ENCODE measurements at regions not wholly inside any gene's neighbourhood (a gene's known extent, or its start where the extent isn't known, plus 50 kb on each side); places are given as distances from the start of the nearest gene placed in this dataset.
A peak's percentile ranks its signal among the peaks of the same experiment; 100 is the strongest.

DNA sequence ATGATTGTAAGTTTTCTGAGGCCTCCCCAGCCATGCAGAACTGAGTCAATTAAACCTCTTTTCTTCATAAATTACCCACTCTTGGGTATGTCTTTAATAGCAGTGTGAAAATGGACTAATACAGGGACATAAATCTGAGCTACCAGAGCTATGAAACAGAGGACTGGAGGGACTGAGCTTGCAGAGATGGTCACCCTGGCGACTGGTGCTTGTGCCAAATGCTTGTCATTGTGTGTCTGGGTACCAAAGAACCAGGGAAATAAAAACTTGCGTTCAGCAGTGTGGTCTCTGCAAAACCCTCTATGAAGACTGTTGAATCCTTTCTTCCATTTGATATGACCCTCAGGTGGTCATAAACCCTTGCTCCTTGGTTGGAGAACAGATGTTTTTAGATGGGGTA, 105.1 kb upstream of the PRL start:
- no peak for DNase-seq

DNA sequence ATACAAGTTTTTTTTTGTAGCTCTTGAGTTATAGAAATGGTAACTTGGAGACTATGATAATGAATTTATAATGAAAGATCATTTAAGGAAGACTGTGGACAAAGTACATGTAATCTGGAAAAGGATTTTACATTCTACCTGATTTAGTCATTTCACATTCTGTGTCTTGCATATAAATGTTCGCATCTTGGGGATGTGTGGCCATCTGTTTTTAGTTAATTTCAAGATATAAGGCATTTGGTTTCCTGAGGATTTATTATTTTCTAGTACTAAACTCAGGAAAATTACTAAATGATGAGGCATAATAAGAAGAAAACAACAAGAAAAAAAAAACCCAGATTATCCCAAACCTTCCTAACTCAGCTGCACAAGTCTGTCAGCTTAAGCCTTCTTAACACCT, 112.7 kb upstream of the PRL start:
- DNase-seq = no peak

DNA sequence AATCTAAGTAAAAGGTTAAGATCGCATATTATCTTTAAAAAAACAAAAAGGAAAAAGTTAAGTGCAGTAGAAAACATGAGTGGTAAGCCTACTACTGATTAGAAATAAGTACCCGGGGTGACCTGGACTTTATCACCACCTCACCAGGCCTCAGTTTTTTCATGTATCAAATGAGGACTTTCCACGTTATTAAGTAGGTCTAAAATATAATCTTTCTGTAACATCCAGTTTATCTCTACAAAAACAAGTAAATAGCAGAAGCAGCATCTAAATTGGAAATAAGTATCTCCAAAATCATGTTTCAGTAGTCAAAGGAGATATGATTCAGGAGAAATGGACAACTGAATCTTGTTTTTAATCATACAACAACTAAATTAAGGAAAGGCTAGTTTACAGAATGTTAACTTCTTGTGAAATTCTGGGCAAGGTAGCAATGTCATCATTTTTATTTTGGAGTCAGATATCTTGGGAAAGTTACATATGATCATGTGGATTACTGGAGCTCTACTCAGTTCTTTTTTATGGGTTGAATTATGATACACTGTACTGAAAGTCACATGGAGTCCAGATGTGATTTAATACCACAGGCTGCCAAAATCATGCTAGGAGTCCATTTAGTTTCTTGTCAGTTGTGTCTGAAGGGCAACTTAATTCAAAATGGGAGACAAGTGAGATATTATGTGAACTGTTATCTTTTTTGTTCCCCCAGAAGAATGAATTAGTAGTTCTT, 114.7 kb upstream of the PRL start:
- DNase-seq = no peak

DNA sequence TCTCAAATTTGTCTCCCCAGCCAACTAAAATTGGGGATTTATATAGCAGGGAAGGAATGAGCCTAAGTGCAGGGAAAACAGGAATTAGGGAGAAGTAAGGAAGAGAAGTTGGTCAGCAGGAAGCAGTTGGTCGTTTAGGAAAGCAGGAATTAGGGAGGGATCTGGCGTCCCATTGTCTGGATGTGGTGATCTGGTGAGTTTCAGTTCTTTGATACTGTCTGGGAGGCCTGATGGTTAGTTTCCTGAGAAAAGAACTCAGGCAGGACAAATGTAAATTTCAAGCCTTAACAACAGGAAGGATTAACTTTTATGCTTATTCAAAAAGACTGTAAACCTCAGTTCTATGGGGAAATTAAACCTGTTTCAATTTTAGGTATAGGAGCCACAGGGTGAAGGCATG, 116.2 kb upstream of the PRL start:
- DNase-seq = no peak

DNA sequence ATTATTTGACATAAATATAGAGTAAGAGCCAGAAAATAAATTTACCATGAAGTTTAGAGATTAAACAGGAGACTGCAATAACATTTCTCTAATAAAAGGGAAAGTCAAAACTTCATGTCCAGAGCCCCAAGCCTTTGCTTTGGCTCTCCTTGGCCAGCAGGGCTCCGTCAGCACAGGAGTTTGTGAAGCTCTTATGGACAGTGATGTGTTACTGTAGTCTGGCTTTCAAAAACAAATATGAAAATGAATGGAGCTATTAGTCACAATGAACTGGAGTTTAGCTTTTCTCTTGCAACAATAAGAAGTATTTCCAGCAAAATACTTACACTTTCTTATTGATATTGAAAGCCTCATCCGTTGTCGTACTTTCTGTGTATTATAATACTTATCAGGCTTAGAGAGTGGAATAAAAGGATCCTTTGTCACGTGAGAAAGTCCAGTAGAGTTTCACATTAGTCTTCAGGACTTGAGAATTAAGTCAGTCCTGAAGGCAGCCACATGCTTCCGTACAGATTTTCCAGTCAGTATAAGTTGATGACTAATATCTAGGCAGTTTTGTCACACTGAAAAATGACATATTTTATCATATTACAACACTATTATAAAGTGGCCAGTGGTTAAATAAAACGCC, 117.0 kb upstream of the PRL start:
- DNase-seq = no peak

DNA sequence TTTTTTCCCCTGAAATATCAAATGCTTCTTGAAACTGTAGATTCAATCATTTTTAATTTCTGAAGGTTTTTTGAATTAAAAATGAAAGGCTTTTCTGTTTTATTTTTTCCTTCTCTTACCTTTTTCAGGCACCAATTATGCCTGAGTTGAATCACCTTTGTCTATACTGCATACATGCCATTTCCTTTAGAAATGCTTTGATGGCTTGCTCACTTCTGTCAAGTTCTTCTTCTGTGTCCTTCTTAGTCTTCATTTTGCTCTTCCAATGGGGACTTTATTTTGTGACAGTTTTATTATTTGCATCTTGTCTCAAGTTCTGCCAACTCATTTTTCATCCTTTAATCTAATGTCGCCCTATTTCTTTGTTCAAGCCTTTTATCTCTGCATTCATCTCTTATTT, 121.9 kb upstream of the PRL start:
- no peak for DNase-seq

DNA sequence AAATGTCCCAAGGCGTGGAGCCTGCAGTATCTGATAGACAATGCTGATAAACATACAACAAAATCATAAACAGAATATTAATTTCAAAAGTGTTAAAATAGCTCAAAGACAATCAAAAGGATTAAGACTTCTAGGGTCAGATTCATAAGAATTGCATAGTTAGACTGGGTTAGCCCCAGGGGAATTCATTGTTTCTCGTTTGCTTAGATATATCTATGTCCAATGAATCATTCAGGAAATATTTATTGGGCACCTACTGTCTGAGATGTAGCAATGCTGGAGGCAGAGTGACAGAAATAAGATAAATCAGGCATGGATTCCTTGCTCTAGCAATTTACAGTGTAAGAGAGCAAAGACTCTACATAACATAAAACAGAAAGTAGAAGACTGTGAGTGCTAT, 124.4 kb upstream of the PRL start:
- no peak for DNase-seq

DNA sequence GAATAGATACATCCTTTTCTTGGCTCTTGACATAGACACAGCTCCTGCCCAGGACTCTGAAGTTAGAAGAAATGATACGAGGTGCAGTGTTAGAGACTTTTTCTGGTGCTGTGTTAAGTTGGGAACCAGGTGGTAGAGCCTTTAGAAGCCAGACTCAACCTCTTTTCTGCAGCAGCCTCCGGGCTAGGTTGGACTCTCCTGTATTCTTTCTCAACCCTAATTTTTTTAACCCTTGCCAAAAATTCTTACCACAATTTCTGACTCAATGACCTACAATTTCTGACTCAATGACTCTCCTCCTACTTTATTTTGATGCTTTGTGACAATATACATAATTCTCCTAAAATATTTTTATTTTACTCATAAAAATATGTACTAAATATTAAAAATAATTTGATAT, 127.4 kb upstream of the PRL start:
- DNase-seq = no peak

DNA sequence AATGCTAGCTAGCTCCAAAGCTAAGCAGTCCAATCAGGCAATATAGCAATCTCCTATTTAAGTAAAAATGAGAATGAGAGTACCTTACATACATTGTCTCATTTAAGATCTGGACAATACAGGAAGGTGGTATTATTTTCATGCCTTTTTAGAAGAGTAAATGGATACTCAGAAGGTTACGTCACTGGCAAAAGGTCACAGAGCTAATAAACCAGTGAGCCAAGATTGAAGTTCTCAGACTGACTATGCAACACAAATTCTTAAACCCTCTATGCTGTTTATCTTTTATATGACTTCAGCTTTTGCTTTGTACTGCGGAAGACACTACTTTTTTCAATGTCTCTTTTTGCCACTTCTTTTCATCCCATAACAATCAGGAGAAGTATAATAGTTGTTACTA, 135.2 kb upstream of the PRL start:
- DNase-seq = no peak

DNA sequence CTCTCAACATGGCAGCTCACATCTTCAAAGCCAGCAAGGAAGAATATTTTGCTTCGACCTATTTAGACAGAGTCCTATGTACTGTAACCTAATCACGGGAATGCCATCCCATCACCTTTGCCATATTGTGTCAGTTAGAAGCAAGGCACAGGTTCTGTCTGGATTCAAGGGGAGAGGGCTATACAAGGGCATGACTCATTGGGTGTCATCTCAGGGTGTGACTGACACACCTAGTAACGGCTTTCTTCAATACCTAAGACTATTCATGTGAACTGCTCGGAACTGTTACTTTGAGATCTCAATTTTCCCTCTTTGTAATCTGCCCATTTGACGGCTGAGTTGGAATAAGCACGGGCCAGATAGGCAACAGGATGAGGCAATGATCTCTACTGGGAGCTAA, 135.6 kb upstream of the HDGFL1 start:
- no peak for DNase-seq

DNA sequence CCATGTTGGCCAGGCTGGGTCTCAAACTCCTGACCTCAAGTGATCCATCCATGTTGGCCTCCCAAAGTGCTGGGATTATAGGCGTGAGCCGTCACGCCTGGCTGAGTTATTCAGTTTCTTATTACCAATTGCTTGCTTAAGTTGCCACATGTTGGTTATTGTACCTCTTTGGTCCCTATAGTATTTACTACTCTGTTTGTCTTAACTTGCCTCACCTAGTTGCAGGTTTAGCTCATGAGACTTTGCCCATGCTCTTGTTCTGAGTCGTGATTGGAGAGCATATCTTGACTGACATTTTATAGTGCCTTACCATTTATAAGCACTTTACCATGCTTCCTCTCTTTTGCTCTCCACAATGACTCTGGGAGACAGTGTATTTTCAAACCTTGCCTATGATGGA, 134.2 kb upstream of the HDGFL1 start:
- DNase-seq = no peak

DNA sequence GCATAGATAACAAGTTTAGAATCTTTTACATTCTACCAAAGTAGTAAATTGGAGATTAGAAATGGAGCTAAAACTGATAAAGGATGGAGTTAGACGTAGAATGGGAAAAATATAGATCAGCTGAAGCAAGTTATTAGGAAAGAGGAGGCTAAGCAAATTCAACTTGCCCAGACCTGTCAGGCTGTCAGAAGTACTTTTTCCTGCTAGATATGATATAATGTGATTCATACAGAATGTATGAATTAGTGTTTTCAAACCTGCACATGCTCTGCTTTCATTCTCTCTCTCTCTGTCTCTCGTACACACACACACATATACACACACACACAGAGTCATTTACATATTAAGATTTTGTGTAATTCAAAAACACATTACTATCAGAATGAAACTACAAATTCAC, 133.2 kb upstream of the HDGFL1 start:
- no peak for DNase-seq

DNA sequence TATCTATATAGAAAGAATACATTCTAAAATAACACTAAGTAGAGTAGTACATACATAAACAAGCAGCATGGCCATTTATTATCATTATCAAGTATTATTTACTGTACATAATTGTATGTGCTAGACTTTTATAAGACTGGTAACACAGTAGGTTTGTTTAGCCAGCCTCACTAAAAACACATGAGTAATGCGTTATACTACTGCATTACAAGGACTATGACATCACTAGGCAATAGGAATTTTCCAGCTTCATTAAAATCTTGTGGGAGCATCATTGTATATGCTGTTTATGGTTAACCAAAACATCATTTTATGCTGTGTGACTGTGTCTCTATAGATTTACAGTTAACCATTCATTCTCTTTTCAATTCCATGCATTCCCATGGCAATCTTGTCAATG, 131.7 kb upstream of the HDGFL1 start:
- DNase-seq = no peak

DNA sequence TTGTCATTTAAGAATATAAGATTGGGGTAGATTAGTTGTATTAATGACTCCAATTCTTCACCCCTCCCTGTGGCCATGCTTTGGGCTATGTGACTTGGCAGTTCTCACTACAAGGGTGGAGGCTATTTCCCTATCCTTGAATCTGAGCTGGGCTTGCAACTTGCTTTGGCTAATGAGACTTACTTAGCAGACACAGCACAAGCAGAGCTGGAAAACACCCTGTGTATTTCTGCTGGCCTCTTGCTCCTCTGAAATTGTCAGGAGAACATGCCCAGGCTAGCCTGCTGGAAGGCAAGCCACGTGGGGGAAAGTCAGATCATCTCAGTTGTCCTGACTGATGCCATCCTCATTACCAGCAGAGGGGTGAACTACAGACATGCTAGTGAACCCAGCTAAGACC, 126.5 kb upstream of the HDGFL1 start:
- peak in 1 of 2 experiments; percentile 15 for DNase-seq

DNA sequence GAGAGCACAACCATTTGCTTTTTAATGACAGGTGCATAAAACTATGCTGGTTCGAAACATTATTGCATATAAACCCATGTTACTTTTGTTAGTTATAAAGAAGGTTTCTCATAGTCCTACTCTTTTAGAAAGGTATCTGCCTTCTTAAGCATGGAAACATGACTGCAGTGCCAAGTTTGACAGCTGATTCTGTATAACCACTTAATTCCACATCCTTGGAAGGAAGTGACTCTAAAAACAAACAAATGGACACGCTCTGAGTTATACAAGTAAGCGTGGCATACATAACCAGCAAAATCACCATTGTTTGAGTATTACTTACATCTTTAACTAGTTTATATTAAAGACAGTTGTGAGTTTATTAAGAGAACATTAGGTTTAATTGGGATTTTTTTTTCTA, 125.0 kb upstream of the HDGFL1 start:
- no peak for DNase-seq

DNA sequence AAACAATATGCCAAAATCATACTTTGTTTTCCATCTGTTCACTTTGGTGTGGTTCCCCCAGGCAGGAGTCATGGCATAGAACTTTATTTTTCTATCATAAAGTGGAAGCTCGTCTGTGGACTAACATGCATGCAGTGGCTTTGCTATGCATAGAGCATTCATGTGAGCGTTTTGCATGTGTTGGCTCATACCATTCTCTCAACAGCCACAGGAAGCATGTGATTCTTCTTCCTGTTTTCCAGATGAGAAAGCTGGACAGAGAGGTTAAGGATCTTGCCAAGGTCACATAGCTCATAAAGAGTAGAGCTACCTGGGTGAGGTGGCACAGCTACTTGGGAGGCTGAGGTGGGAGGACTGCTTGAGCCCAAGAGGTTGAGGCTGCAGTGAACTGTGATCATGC, 123.4 kb upstream of the HDGFL1 start:
- no peak for DNase-seq

DNA sequence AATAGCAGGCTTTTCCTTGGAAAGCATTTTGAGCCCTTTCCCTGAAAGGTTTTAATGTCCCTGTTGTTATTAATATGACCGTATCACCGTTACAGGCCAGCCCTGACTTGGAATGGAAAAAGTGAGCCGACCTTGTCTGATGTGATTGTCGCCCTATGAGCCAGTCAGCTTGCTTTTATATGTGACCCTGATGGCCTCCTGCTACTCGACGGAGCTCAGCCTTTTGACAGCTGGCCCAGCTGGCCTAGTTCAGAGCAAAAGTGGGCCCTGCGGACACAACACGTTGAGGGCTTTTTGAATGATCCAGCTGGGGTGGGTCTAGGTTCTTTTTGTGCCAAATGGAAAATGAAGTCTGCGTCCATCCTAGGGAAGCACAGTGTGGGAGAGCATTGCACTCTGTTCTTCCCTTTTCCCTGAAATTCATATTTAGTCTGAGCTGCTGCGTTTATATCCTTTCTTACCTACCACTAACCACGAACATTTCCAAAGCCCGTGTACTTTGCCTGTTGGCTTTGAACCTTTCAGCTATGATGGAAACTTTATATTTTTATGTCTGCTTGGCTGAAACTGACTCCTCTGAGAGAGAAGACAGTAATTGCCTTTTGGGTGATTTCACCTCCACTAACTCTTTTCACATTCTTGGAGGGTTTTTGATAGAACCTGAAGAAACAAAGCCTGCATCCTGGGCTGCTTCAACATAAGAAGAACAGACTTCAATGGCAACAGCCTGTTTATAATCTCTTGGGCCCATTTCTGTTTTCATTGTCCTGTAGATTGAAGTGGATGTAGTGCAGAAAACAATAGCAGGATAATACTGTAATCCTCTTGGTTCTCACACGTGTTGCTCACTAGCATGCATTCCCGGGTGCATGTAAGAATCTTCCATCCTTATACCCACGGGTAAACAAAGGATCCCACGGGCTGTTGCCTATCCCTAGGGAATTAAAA, 121.8 kb upstream of the HDGFL1 start:
- peak in 1 of 2 experiments; percentile 79 for DNase-seq

DNA sequence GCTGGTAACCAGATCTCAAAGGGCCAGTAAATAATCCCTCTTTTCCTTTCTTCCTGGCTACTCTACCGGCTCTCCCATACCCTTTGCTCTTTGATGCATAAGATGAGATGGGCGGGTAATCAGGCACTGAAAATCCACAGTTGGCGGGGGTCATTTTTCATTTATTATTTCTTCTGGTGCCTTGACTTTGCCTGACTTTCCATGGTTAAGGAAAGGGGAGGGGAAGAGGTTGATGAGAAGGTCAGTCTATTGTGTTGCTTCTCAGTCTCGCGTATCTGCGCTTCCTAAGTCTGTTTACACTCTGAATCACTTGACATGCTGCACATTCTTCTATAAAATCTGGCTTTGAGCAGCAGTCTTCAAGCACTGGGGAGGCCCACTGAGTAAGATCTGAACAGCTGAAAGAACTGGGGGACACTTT, 121.1 kb upstream of the HDGFL1 start:
- no peak for DNase-seq

DNA sequence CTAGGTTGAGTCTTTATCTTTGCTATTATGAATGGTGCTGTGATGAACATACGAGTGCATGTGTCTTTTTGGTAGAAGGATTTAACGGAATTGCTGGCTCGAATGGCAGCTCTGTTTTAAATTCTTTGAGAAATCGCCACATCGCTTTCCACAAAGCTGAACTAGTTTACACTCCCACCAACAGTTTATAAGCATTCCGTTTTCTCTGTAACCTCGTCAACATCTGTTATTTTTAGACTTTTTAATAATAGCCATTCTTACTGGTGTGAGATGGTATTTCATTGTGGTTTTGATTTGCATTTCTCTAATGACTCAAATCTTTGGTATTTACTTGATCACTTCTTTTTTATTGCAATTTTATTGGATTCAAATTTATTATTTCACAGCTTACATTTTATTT, 117.4 kb upstream of the HDGFL1 start:
- no peak for DNase-seq

DNA sequence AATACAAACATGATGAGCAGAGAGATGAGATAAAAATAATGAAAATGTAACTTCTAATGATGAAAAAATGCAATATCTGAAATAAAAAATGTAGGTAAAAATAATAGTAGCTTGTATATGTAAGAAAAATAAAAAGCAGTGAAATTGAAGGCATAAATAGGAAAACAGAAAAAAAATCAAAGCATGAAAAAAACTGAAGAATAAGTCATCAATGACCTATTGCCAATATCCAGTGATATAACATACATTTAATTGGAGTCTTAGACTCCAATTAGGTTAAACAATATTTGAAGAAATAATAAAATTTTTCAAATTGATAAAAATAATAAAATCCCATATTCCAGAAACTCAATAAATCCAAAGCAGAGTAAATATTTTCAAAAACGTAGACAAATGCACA, 114.0 kb upstream of the HDGFL1 start:
- DNase-seq = no peak

DNA sequence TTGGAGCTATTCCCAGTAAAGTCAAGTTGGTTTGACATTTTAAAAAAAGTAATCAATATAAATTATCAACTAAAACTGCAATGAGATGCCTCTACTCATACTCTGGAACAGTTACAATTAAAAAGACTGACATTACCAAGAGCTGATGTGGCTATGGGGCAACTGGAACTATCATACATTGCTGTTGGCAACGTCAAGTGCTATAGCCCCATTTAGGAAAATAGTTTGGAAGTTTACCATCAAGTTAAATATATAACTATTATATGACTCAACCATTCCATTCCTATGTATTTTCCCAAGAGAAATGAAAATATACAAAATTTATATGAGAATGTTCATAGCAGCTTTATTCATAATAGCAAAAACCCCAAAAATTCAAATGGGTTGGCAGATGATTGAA, 111.4 kb upstream of the HDGFL1 start:
- DNase-seq = no peak

DNA sequence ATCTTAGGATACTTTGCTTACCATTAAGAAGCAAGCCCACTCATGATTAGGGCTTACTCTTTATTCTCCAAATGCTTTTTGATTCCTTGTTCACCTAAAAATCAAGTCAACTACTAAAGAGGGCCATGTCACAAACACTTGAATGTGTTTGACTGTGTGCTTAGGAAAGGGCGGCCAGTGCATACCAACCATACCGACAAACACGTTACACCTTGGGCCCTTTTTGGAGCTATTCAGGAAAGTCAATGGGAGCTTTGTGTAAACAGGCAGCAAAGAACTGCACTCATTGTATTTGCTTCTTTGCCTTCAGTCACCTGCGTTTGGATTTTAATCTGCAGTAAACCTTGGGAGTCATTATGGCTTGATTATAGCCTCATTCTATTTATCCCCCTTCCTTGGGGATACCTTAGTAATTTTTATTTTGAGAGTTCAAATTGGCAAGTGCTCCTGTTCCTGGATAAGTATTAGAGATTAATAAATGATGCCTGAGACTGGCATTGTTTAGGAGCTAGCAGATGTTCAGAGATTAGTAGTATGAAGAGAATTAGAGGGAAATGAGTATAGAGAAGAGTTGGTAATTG, 102.6 kb upstream of the HDGFL1 start:
- DNase-seq = no peak

DNA sequence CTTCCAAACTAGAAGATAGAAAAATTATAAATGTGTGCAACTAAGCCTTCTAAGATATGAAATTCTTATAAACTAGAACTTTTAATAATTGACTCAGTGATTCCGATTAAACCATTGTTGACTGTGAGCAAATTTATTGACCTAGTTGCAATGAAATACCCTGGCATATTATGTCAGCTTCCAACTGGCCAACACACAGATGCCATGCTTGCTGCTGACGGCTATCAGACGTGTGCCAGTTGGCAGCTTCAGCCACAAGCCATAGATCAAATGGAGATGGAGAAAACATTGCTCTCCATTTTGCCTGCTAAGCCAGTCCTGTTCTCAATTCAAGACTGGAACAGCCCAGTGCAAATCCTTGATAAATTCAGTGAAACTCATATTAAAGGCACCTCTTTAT, 101.7 kb upstream of the HDGFL1 start:
- no peak for DNase-seq
